OCI-LY7 (cell line): ENCODE measurements at regions not wholly inside any gene's neighbourhood (a gene's known extent, or its start where the extent isn't known, plus 50 kb on each side); places are given as distances from the start of the nearest gene placed in this dataset.
"Not testable (repeated sequence)": the region's sequence is repeated elsewhere in the genome, so short reads cannot be mapped to it uniquely, and the experiment has no call there.

Experiments used
- BruUV-seq: library from RNA; stranded (reverse); fragments of 400-500 nt; replicated peaks from 2 replicates; lab custom pipeline; 2021; lab: Mats Ljungman, UMichigan
- CTCF ChIA-PET: fragments of 300-600 bp; sonication (Branson Sonifier 250); formaldehyde crosslinking; loops from one replicate; lab custom pipeline; 2022; ENCODE audit warnings: antibody characterized with exemption; ENCODE audit not compliant: unreplicated experiment; lab: Charles Lee
- POLR2A ChIA-PET: fragments of 300-600 bp; sonication (Branson Sonifier 250); formaldehyde crosslinking; loops from one replicate; lab custom pipeline; 2022; ENCODE audit warnings: antibody characterized with exemption; lab: Charles Lee
- DNase-seq: peaks from one replicate; pipeline ENCODE4 v3.0.0-alpha.2; 2015; ENCODE audit warnings: low spot score
- H2AFZ ChIP-seq: fragments of 200-600 bp; sonication (generic), shearing (Covaris generic); 2 replicates; pipeline ENCODE4 v1.6.1; 2014; ENCODE audit warnings: mild to moderate bottlenecking, antibody characterized with exemption, low read length, moderate library complexity
- H3K27ac ChIP-seq: fragments of 200-600 bp; sonication (generic); 2 replicates; pipeline ENCODE4 v1.5.1; 2014; ENCODE audit warnings: mixed run types, low read depth, mild to moderate bottlenecking, moderate library complexity, low read length, inconsistent platforms; ENCODE audit not compliant: poor library complexity, severe bottlenecking
- H3K36me3 ChIP-seq: fragments of 200-600 bp; sonication (generic); 2 replicates; pipeline ENCODE4 v1.6.1; 2014; ENCODE audit warnings: mild to moderate bottlenecking, antibody characterized with exemption, low read length, moderate library complexity, mixed read lengths; ENCODE audit not compliant: insufficient read depth
- H3K4me1 ChIP-seq: fragments of 200-600 bp; sonication (generic); 2 replicates; pipeline ENCODE4 v1.5.1; 2014; ENCODE audit warnings: mild to moderate bottlenecking, low read length; ENCODE audit not compliant: insufficient read depth, poor library complexity, severe bottlenecking
- H3K4me2 ChIP-seq: fragments of 200-600 bp; sonication (generic); 2 replicates; pipeline ENCODE4 v1.6.1; 2014; ENCODE audit warnings: mild to moderate bottlenecking, low read length
- H3K4me3 ChIP-seq: fragments of 200-600 bp; sonication (generic); 2 replicates; pipeline ENCODE4 v1.5.1; 2014; ENCODE audit warnings: mild to moderate bottlenecking, low read depth, low read length; ENCODE audit not compliant: poor library complexity, severe bottlenecking
- H3K79me2 ChIP-seq: fragments of 200-600 bp; sonication (generic); 2 replicates; pipeline ENCODE4 v1.6.1; 2016; ENCODE audit warnings: low read depth, mild to moderate bottlenecking, low read length, moderate library complexity, mixed read lengths; ENCODE audit not compliant: insufficient read depth
- H3K9me2 ChIP-seq: fragments of 200-600 bp; sonication (generic); 2 replicates; pipeline ENCODE4 v1.6.1; 2016; ENCODE audit warnings: mild to moderate bottlenecking, low read length, mixed read lengths; ENCODE audit not compliant: insufficient read depth
- H3K9me3 ChIP-seq: fragments of 200-600 bp; sonication (generic); 2 replicates; pipeline ENCODE4 v1.6.1; 2014; ENCODE audit warnings: mild to moderate bottlenecking, mixed run types, low read length, mixed read lengths
- H4K20me1 ChIP-seq: fragments of 200-600 bp; sonication (generic); 2 replicates; pipeline ENCODE4 v1.6.1; 2014; ENCODE audit warnings: mild to moderate bottlenecking, antibody characterized with exemption, low read length, moderate library complexity, mixed read lengths; ENCODE audit not compliant: insufficient read depth
- CTCF ChIP-seq: fragments of 200-600 bp; sonication (generic); conservative IDR thresholded peaks from 2 replicates; pipeline ENCODE4 v1.5.1; 2014; ENCODE audit warnings: mild to moderate bottlenecking, antibody characterized with exemption, low read length, moderate library complexity, mixed read lengths
- EZH2phosphoT487 ChIP-seq: fragments of 200-600 bp; sonication (generic); IDR thresholded peaks from 2 replicates; pipeline ENCODE4 v1.6.1; 2018; ENCODE audit warnings: low read depth, borderline replicate concordance, mild to moderate bottlenecking, mixed run types, antibody characterized with exemption, low read length, moderate library complexity, mixed read lengths
- intact Hi-C: fragments of 100-400 bp; cut with micrococcal nuclease; formaldehyde crosslinking; loops from one replicate; pipeline ENCODE4 v1.10.0; 2022; ENCODE audit not compliant: unreplicated experiment

- DNase-seq = no peak
- intact Hi-C loops = no loop called here
- ChIA-PET POLR2A (no interaction called here), CTCF (no interaction called here)
- Histone ChIP-seq H3K36me3 (no peaks in the 10 kb centered on the region), H2AFZ (no peak overlapping the region), H3K9me3 (peaks cover 8% of the 10 kb centered on the region), H3K27ac (no peak overlapping the region), H3K4me1 (no peaks in the 10 kb centered on the region), H3K79me2 (no peaks in the 10 kb centered on the region), H3K9me2 (no peaks in the 10 kb centered on the region), H3K4me3 (no peak overlapping the region), H4K20me1 (no peaks in the 10 kb centered on the region), H3K4me2 (no peak overlapping the region)
- TF ChIP-seq EZH2phosphoT487 (no peak), CTCF (no peak)
- BruUV-seq = no TSS peak
These were observed 198.9 kb downstream of the ASMT start for GRCh38 chrX:1813809-1814208.

GRCh38 chrX:1815456-1816175 lies 200.8 kb downstream of the ASMT start:
- TF ChIP-seq EZH2phosphoT487 (no peak), CTCF (no peak)
- ChIA-PET POLR2A (no interaction called here), CTCF (no interaction called here)
- Histone ChIP-seq H3K9me2 (no peaks in the 10 kb centered on the region), H2AFZ (no peak overlapping the region), H3K9me3 (peaks cover 8% of the 10 kb centered on the region), H3K27ac (no peak overlapping the region), H3K79me2 (no peaks in the 10 kb centered on the region), H3K36me3 (no peaks in the 10 kb centered on the region), H3K4me2 (no peak overlapping the region), H3K4me3 (no peak overlapping the region), H4K20me1 (no peaks in the 10 kb centered on the region), H3K4me1 (no peaks in the 10 kb centered on the region)
- BruUV-seq = no TSS peak
- intact Hi-C loops = no loop called here
- DNase-seq = no peak

GRCh38 chrX:1816387-1816982 lies 201.6 kb downstream of the ASMT start:
- H3K4me1 ChIP-seq, H3K9me3 ChIP-seq, H4K20me1 ChIP-seq, H3K36me3 ChIP-seq, POLR2A ChIA-PET, CTCF ChIA-PET, H3K4me3 ChIP-seq, intact Hi-C loops, H3K79me2 ChIP-seq, H3K4me2 ChIP-seq, H3K27ac ChIP-seq, H3K9me2 ChIP-seq, H2AFZ ChIP-seq, BruUV-seq, DNase-seq: not testable (repeated sequence)
